Tibial artery (tissue), 4 donors: ENCODE measurements at regions not wholly inside any gene's neighbourhood (a gene's known extent, or its start where the extent isn't known, plus 50 kb on each side); places are given as distances from the start of the nearest gene placed in this dataset.

ENCODE experiments used
- DNase-seq, 2 donors: peaks; one replicate each; pipeline ENCODE4 v3.0.0-alpha.2; 2019
- H3K27ac ChIP-seq, 2 donors: fragments of 200-600 bp; sonication (generic) in 1 of 2; 1 replicate in 1 of 2; 2 replicates in 1 of 2; pipeline ENCODE4 v1.5.1; 2018 to 2019; ENCODE audit warnings: mild to moderate bottlenecking in 1 of 2
- H3K27me3 ChIP-seq, 2 donors: fragments of 200-600 bp; sonication (generic) in 1 of 2; one replicate each; pipeline versions ENCODE4 v1.5.1 to v1.6.0; 2016 to 2019
- H3K36me3 ChIP-seq, 3 donors: fragments of 200-600 bp; sonication (generic) in 2 of 3; one replicate each; pipeline ENCODE4 v1.5.1; 2016 to 2019; ENCODE audit warnings: mild to moderate bottlenecking in 2 of 3
- H3K4me1 ChIP-seq, 4 donors: fragments of 200-600 bp; sonication (generic) in 2 of 4; 1 replicate in 3 of 4; 2 replicates in 1 of 4; pipeline ENCODE4 v1.5.1; 2016 to 2019
- H3K4me3 ChIP-seq, 2 donors: fragments of 200-600 bp; sonication (generic) in 1 of 2; 1 replicate in 1 of 2; 2 replicates in 1 of 2; pipeline ENCODE4 v1.5.1; 2018 to 2019; ENCODE audit warnings: mild to moderate bottlenecking in 2 of 2
- H3K9me3 ChIP-seq, 3 donors: fragments of 200-600 bp; sonication (generic) in 1 of 3; one replicate each; pipeline ENCODE4 v1.5.1; 2016 to 2019
- CTCF ChIP-seq, 2 experiments: fragments of 200-600 bp in 1 of 2; fragments of 450-650 bp in 1 of 2; IDR thresholded peaks; one replicate each; pipeline ENCODE4 v1.5.1; 2017 to 2019; ENCODE audit warnings: antibody characterized with exemption in 2 of 2, mild to moderate bottlenecking in 1 of 2, moderate library complexity in 1 of 2
- intact Hi-C: fragments of 100-400 bp; cut with DNase I; formaldehyde crosslinking; loops from one replicate; pipeline ENCODE4 v1.15.0; 2023; ENCODE audit warnings: low total_unique reads

- H3K9me3 ChIP-seq = no peaks in the 10 kb centered on the region
- H3K4me3 ChIP-seq = no peak overlapping the region
- no peak for DNase-seq
- intact Hi-C loops = no loop called here
- no peak for TF ChIP-seq CTCF (IDR thresholded peaks at IDR 0.05)
- H3K4me1 ChIP-seq = peaks cover 0 to 85% (median 35%) of the 10 kb centered on the region in 4 donors
- no peaks in the 10 kb centered on the region for H3K36me3 ChIP-seq
- no peaks in the 10 kb centered on the region for H3K27me3 ChIP-seq
- H3K27ac ChIP-seq = no peak overlapping the region
These were observed 554.6 kb upstream of the TNP1 start for GRCh38 chr2:217414429-217414828.

- no peak for TF ChIP-seq CTCF (IDR thresholded peaks at IDR 0.05)
- peak in 1 of 2 donors; percentile 59 for DNase-seq
- peaks cover 0 to 73% (median 27%) of the 10 kb centered on the region in 4 donors for H3K4me1 ChIP-seq
- H3K27ac ChIP-seq = peak overlapping the region; percentile 59 to 65
- intact Hi-C loops = no loop called here
- no peaks in the 10 kb centered on the region for H3K27me3 ChIP-seq
- H3K36me3 ChIP-seq = no peaks in the 10 kb centered on the region
- H3K4me3 ChIP-seq = no peak overlapping the region
- H3K9me3 ChIP-seq = no peaks in the 10 kb centered on the region
These were observed 553.3 kb upstream of the TNP1 start for GRCh38 chr2:217413193-217413592.

- no peaks in the 10 kb centered on the region for H3K36me3 ChIP-seq
- TF ChIP-seq CTCF (IDR thresholded peaks at IDR 0.05) = no peak
- no peaks in the 10 kb centered on the region for H3K9me3 ChIP-seq
- H3K4me3 ChIP-seq = no peak overlapping the region
- peaks cover 0 to 68% (median 24%) of the 10 kb centered on the region in 4 donors for H3K4me1 ChIP-seq
- intact Hi-C loops = no loop called here
- peak; percentile 48 to 74 for DNase-seq
- H3K27me3 ChIP-seq = no peaks in the 10 kb centered on the region
- peak overlapping the region; percentile 59 to 65 for H3K27ac ChIP-seq
These were observed 552.9 kb upstream of the TNP1 start for GRCh38 chr2:217412721-217413120.

- Histone ChIP-seq H3K4me3 (no peak overlapping the region), H3K27ac (peak overlapping the region; percentile 59 to 65), H3K27me3 (no peaks in the 10 kb centered on the region), H3K36me3 (no peaks in the 10 kb centered on the region), H3K4me1 (peaks cover 0 to 64% (median 24%) of the 10 kb centered on the region in 4 donors), H3K9me3 (no peaks in the 10 kb centered on the region)
- no peak for DNase-seq
- no peak for TF ChIP-seq CTCF (IDR thresholded peaks at IDR 0.05)
- intact Hi-C loops = no loop called here
These were observed 552.4 kb upstream of the TNP1 start for GRCh38 chr2:217412277-217412676.

GRCh38 chr2:217410681-217410960 lies 550.8 kb upstream of the TNP1 start:
- peaks cover 0 to 53% (median 24%) of the 10 kb centered on the region in 4 donors for H3K4me1 ChIP-seq
- DNase-seq = no peak
- H3K4me3 ChIP-seq = no peak overlapping the region
- intact Hi-C loops = no loop called here
- no peaks in the 10 kb centered on the region for H3K9me3 ChIP-seq
- peak overlapping the region in 1 of 2 donors; percentile 47 for H3K27ac ChIP-seq
- no peak for TF ChIP-seq CTCF (IDR thresholded peaks at IDR 0.05)
- H3K27me3 ChIP-seq = no peaks in the 10 kb centered on the region
- H3K36me3 ChIP-seq = no peaks in the 10 kb centered on the region
